ENCODE measurements at regions not wholly inside any gene's neighbourhood (a gene's known extent, or its start where the extent isn't known, plus 50 kb on each side); places are given as distances from the start of the nearest gene placed in this dataset.

GRCh38 chr6:166689687-166690086, 62.6 kb upstream of the RPS6KA2 start:
- no peak for DNase-seq (ENCODE audit: extremely low read depth, low read depth)
- no peak for TF ChIP-seq CTCF (IDR thresholded peaks at IDR 0.05; ENCODE audit: low read depth, low read length)

DNA sequence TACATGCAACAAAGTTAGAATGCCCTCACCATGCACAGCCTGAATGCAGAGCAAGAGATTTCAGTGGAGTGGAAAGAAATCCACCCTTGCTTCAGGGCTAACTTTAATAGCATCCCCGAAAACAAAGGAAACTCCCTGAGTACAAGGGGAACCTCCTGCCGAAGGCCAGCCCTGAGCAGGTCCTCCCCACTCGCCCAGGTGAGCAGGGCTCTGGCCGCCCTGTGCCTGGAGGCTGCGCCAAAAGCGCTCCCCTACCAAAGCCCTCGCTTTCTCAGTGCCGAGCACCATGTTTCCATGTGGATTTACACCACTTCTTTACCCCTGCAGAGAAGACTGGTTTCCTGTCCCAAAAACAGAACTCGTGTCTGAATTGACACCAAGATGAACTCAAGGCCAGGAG, 61.9 kb upstream of the RPS6KA2 start:
- DNase-seq (ENCODE audit: extremely low read depth, low read depth) = no peak
- no peak for TF ChIP-seq CTCF (IDR thresholded peaks at IDR 0.05; ENCODE audit: low read depth, low read length)

DNA sequence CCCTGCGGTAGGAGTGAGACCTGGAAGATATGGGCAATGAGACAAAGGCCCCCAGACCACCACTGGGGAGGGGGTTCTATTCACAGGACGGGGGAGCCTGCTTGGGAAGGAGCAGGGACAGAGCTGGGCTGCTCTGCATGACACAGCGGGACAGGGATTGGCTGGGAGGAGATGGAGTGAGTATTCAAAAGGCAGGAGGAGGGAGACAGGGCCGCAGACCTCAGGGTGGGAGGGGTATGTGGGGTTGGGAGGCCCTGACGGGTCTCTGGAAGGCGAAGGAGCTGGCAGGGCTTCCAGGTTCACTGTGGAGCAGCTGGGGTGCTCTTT, 60.8 kb upstream of the RPS6KA2 start:
- no peak for DNase-seq (ENCODE audit: extremely low read depth, low read depth)
- TF ChIP-seq CTCF (IDR thresholded peaks at IDR 0.05; ENCODE audit: low read depth, low read length) = no peak

DNA sequence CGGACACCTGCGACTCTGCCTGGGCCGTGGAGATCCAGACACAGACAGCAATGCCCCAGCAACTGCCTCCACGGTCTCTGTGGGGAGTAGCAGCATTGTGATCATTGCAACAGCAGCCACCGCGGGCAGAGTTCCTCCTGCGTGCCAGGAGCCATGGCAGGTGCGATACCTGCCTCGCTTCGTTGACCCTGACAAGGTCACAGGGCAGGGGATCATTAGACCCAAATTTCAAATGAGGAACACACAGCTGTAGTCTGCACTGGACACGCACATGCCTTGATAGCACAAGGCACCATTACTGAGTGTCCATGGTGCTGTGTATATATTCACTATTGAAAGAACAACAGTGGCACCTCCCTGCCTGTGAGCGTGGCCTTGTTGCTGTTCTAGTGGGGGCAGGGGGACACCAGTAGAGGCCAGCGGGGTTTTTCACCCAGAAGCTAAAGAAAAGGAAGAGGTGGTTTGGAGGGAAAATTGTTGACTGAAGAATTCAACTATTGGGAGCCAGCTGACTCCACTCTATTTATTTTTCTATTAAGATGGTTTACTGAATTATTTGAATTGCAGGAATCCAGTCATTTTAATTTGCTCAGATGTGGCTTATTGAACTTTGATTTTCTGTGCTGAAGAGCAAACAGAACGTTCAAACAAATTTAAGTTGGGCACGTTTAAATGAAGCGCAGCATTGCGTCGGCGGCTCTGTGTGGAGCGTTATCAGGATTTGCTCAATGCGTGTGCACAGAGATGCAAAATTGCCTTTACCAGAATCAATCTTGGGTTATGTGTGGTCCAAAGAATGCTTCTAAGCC, 60.2 kb upstream of the RPS6KA2 start:
- TF ChIP-seq CTCF (IDR thresholded peaks at IDR 0.05; ENCODE audit: low read depth, low read length) = no peak
- no peak for DNase-seq (ENCODE audit: extremely low read depth, low read depth)

DNA sequence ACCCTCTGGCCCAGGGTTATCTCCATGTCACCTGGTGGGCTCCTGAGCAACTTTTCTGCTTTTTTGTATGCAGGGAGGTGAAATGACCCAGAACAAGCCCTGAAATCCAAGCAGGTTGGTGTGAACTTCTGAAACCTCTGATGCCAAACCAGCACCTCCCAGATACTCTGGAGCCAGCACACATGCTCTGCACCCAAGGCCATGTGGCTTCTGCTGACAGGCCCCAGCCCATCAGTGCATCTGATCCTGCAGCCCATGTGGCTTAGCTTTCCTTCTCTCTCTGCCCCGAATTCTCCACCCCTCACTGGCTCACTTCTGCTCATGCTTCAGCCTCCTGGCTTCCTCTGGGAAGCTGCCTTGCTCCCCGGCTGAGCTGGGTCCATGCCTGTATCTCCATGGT, 59.3 kb upstream of the RPS6KA2 start:
- TF ChIP-seq CTCF (IDR thresholded peaks at IDR 0.05; ENCODE audit: low read depth, low read length) = no peak
- DNase-seq (ENCODE audit: extremely low read depth, low read depth) = no peak

- no peak for DNase-seq (ENCODE audit: extremely low read depth, low read depth)
- no peak for TF ChIP-seq CTCF (IDR thresholded peaks at IDR 0.05; ENCODE audit: low read depth, low read length)
These were observed 57.8 kb upstream of the RPS6KA2 start for GRCh38 chr6:166684866-166685265.

- no peak for TF ChIP-seq CTCF (IDR thresholded peaks at IDR 0.05; ENCODE audit: low read depth, low read length)
- no peak for DNase-seq (ENCODE audit: extremely low read depth, low read depth)
These were observed 57.1 kb upstream of the RPS6KA2 start for GRCh38 chr6:166684170-166684569.
